ENCODE measurements at regions not wholly inside any gene's neighbourhood (a gene's known extent, or its start where the extent isn't known, plus 50 kb on each side); places are given as distances from the start of the nearest gene placed in this dataset.
"Not testable (repeated sequence)": the region's sequence is repeated elsewhere in the genome, so short reads cannot be mapped to it uniquely, and the experiment has no call there.

DNA sequence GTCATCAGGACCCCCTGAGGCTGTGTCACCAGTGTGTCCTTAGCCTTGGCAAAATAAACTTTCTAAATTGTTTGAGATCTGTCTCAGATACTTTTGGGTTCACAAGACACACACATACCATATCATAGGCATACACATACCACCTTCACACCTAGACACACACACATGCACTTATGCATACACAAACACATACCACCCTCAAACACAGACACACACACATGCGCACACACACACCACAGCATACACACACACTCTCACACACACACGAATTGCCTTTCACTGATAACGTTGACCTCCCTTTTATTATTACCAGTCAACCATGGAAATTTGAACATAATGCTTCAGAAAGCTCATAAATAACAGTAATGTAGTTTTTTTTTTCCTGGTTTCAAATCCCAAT is 108.6 kb upstream of the MYLIP start:
- Histone ChIP-seq H4K20me1 (ENCODE audit: control insufficient read depth, insufficient read depth, low read depth, low read length) (no peaks in the 10 kb centered on the region), H3K36me3 (ENCODE audit: control insufficient read depth, low read length) (no peaks in the 10 kb centered on the region), H3K9me2 (replicated peaks; ENCODE audit: control insufficient read depth, low read length) (no peaks in the 10 kb centered on the region), H3K9me3 (ENCODE audit: control insufficient read depth, insufficient read depth, low read length) (no peaks in the 10 kb centered on the region), H3K27ac (ENCODE audit: low read depth, low read length) (no peak overlapping the region), H3K4me1 (ENCODE audit: control insufficient read depth, low read length) (no peaks in the 10 kb centered on the region), H3K79me2 (ENCODE audit: control insufficient read depth, low read length) (no peaks in the 10 kb centered on the region), H3K4me3 (ENCODE audit: low read length) (no peak overlapping the region), H3K27me3 (ENCODE audit: control insufficient read depth, low read length) (no peaks in the 10 kb centered on the region), H3K4me2 (ENCODE audit: low read length) (no peak overlapping the region), H3F3A (ENCODE audit: control insufficient read depth, insufficient read depth) (no peaks in the 10 kb centered on the region)
- no peak for TF ChIP-seq EZH2phosphoT487 (IDR thresholded peaks at IDR 0.05; ENCODE audit: borderline replicate concordance, low read length)
- TF ChIP-seq, protein P1, sequence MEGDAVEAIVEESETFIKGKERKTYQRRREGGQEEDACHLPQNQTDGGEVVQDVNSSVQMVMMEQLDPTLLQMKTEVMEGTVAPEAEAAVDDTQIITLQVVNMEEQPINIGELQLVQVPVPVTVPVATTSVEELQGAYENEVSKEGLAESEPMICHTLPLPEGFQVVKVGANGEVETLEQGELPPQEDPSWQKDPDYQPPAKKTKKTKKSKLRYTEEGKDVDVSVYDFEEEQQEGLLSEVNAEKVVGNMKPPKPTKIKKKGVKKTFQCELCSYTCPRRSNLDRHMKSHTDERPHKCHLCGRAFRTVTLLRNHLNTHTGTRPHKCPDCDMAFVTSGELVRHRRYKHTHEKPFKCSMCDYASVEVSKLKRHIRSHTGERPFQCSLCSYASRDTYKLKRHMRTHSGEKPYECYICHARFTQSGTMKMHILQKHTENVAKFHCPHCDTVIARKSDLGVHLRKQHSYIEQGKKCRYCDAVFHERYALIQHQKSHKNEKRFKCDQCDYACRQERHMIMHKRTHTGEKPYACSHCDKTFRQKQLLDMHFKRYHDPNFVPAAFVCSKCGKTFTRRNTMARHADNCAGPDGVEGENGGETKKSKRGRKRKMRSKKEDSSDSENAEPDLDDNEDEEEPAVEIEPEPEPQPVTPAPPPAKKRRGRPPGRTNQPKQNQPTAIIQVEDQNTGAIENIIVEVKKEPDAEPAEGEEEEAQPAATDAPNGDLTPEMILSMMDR (IDR thresholded peaks at IDR 0.05; ENCODE audit: low read depth, low read length, poor library complexity, severe bottlenecking): no peak

DNA sequence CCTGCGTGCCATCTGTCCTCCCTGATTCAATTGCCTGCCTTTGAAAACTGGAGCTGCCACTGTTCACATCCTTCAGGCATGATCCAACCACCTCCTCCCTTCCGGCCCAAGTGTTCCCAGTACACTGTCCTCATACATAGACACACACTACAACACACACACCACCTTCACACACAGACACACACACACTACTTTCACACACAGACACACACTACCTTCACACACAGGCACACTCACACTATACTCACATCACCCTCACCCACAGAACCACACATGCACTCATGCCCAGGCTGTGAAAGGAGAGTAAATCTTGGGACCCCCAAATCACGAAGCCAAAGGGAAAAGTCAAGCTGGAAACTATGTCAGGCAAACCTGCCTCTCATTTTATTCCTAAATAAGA is 109.4 kb upstream of the MYLIP start:
- Histone ChIP-seq H3K4me1 (ENCODE audit: control insufficient read depth, low read length) (no peaks in the 10 kb centered on the region), H3K27ac (ENCODE audit: low read depth, low read length) (no peak overlapping the region), H3K36me3 (ENCODE audit: control insufficient read depth, low read length) (no peaks in the 10 kb centered on the region), H4K20me1 (ENCODE audit: control insufficient read depth, insufficient read depth, low read depth, low read length) (no peaks in the 10 kb centered on the region), H3F3A (ENCODE audit: control insufficient read depth, insufficient read depth) (no peaks in the 10 kb centered on the region), H3K4me2 (ENCODE audit: low read length) (no peak overlapping the region), H3K9me3 (ENCODE audit: control insufficient read depth, insufficient read depth, low read length) (no peaks in the 10 kb centered on the region), H3K9me2 (replicated peaks; ENCODE audit: control insufficient read depth, low read length) (no peaks in the 10 kb centered on the region), H3K27me3 (ENCODE audit: control insufficient read depth, low read length) (no peaks in the 10 kb centered on the region), H3K79me2 (ENCODE audit: control insufficient read depth, low read length) (no peaks in the 10 kb centered on the region), H3K4me3 (ENCODE audit: low read length) (no peak overlapping the region)
- TF ChIP-seq, protein P1 (IDR thresholded peaks at IDR 0.05; ENCODE audit: low read depth, low read length, poor library complexity, severe bottlenecking): no peak
- no peak for TF ChIP-seq EZH2phosphoT487 (IDR thresholded peaks at IDR 0.05; ENCODE audit: borderline replicate concordance, low read length)

DNA sequence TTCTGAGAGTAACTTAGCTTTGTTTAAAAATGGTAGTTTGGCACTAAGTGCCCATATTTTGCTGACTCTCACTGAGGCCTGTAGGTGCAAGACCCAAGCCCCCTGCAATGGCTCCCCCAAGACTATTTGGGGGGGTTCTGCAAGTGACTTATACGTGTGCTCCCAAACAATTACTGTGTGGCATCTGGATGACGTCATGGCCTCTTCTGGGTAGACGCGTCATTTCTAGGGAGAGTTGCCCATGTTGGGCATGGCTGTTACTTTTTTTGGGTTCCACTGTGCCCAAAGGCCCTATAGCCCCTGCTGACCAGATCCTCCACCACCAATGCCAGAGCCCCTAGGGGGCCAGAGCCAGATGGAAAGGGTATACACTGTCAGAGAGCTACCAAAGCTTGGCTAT is 110.3 kb upstream of the MYLIP start:
- no peaks in the 10 kb centered on the region for H3K27me3 ChIP-seq (ENCODE audit: control insufficient read depth, low read length)
- H3K4me1 ChIP-seq (ENCODE audit: control insufficient read depth, low read length): no peaks in the 10 kb centered on the region
- no peaks in the 10 kb centered on the region for H3K79me2 ChIP-seq (ENCODE audit: control insufficient read depth, low read length)
- H3K27ac ChIP-seq (ENCODE audit: low read depth, low read length): no peak overlapping the region
- H3K4me3 ChIP-seq (ENCODE audit: low read length): no peak overlapping the region
- no peak overlapping the region for H3K4me2 ChIP-seq (ENCODE audit: low read length)
- no peaks in the 10 kb centered on the region for H4K20me1 ChIP-seq (ENCODE audit: control insufficient read depth, insufficient read depth, low read depth, low read length)
- H3F3A ChIP-seq (ENCODE audit: control insufficient read depth, insufficient read depth): no peaks in the 10 kb centered on the region
- TF ChIP-seq, protein P1 (IDR thresholded peaks at IDR 0.05; ENCODE audit: low read depth, low read length, poor library complexity, severe bottlenecking): no peak
- TF ChIP-seq EZH2phosphoT487 (IDR thresholded peaks at IDR 0.05; ENCODE audit: borderline replicate concordance, low read length): no peak
- no peaks in the 10 kb centered on the region for H3K9me2 ChIP-seq (replicated peaks; ENCODE audit: control insufficient read depth, low read length)
- H3K9me3 ChIP-seq (ENCODE audit: control insufficient read depth, insufficient read depth, low read length): no peaks in the 10 kb centered on the region
- H3K36me3 ChIP-seq (ENCODE audit: control insufficient read depth, low read length): no peaks in the 10 kb centered on the region

DNA sequence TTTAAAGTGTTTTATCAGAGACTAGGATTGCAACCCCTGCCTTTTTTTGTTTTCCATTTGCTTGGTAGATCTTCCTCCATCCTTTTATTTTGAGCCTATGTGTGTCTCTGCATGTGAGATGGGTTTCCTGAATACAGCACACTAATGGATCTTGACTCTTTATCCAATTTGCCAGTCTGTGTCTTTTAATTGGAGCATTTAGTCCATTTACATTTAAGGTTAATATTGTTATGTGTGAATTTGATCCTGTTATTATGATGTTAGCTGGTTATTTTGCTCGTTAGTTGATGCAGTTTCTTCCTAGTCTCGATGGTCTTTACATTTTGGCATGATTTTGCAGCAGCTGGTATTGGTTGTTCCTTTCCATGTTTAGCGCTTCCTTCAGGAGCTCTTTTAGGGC is 114.6 kb upstream of the MYLIP start:
- H3K4me1 ChIP-seq (ENCODE audit: control insufficient read depth, low read length); H3K4me2 ChIP-seq (ENCODE audit: low read length); H4K20me1 ChIP-seq (ENCODE audit: control insufficient read depth, insufficient read depth, low read depth, low read length); H3K9me3 ChIP-seq (ENCODE audit: control insufficient read depth, insufficient read depth, low read length); H3K79me2 ChIP-seq (ENCODE audit: control insufficient read depth, low read length); H3K4me3 ChIP-seq (ENCODE audit: low read length); H3F3A ChIP-seq (ENCODE audit: control insufficient read depth, insufficient read depth); H3K27ac ChIP-seq (ENCODE audit: low read depth, low read length); H3K36me3 ChIP-seq (ENCODE audit: control insufficient read depth, low read length); H3K27me3 ChIP-seq (ENCODE audit: control insufficient read depth, low read length); H3K9me2 ChIP-seq (replicated peaks; ENCODE audit: control insufficient read depth, low read length): not testable (repeated sequence)

Data from DOHH2 (cell line).